ENCODE measurements at regions not wholly inside any gene's neighbourhood (a gene's known extent, or its start where the extent isn't known, plus 50 kb on each side); places are given as distances from the start of the nearest gene placed in this dataset.
A peak's percentile ranks its signal among the peaks of the same experiment; 100 is the strongest.

- H3K4me3 ChIP-seq (ENCODE audit: low read depth, low read length) = no peak overlapping the region
- TF ChIP-seq CTCF (IDR thresholded peaks at IDR 0.05; ENCODE audit: insufficient read depth, low read depth, low read length, missing control alignments) = no peak
- DNase-seq (ENCODE audit: low read depth) = no peak
Measured at GRCh38 chr1:157196245-157196543, 58.0 kb upstream of the ETV3 start.

GRCh38 chr1:157195521-157196244, 57.5 kb upstream of the ETV3 start:
- TF ChIP-seq CTCF (IDR thresholded peaks at IDR 0.05; ENCODE audit: insufficient read depth, low read depth, low read length, missing control alignments) = no peak
- DNase-seq (ENCODE audit: low read depth) = no peak
- H3K4me3 ChIP-seq (ENCODE audit: low read depth, low read length) = no peak overlapping the region

GRCh38 chr1:157194731-157195520, 56.7 kb upstream of the ETV3 start:
- DNase-seq (ENCODE audit: low read depth) = no peak
- TF ChIP-seq CTCF (IDR thresholded peaks at IDR 0.05; ENCODE audit: insufficient read depth, low read depth, low read length, missing control alignments) = no peak
- H3K4me3 ChIP-seq (ENCODE audit: low read depth, low read length) = no peak overlapping the region

- DNase-seq (ENCODE audit: low read depth) = peak; percentile 76
- peak; percentile 73 for TF ChIP-seq CTCF (IDR thresholded peaks at IDR 0.05; ENCODE audit: insufficient read depth, low read depth, low read length, missing control alignments)
- no peak overlapping the region for H3K4me3 ChIP-seq (ENCODE audit: low read depth, low read length)
Measured at GRCh38 chr1:157193702-157194391, 55.7 kb upstream of the ETV3 start.

- no peak for TF ChIP-seq CTCF (IDR thresholded peaks at IDR 0.05; ENCODE audit: insufficient read depth, low read depth, low read length, missing control alignments)
- no peak overlapping the region for H3K4me3 ChIP-seq (ENCODE audit: low read depth, low read length)
- DNase-seq (ENCODE audit: low read depth) = no peak
Measured at GRCh38 chr1:157193219-157193618, 55.0 kb upstream of the ETV3 start.

GRCh38 chr1:157189986-157190982, 52.1 kb upstream of the ETV3 start:
- no peak for TF ChIP-seq CTCF (IDR thresholded peaks at IDR 0.05; ENCODE audit: insufficient read depth, low read depth, low read length, missing control alignments)
- DNase-seq (ENCODE audit: low read depth) = no peak

More at GRCh38 chr1:157189986-157190982, 52.1 kb upstream of the ETV3 start:
- no peak overlapping the region for H3K4me3 ChIP-seq (ENCODE audit: low read depth, low read length)

All from GM12865 (cell line).